Fibroblast of lung (primary cell): ENCODE measurements at regions not wholly inside any gene's neighbourhood (a gene's known extent, or its start where the extent isn't known, plus 50 kb on each side); places are given as distances from the start of the nearest gene placed in this dataset.

Experiments
- DNase-seq, 2 donors: peaks; one replicate each; pipeline versions ENCODE4 v3.0.0 to v3.0.0-alpha.2; 2010; ENCODE audit warnings: low read depth in 2 of 2
- H2AFZ ChIP-seq: 2 replicates; pipeline ENCODE4 v1.5.1; 2012; ENCODE audit warnings: low read length, control low read depth, inconsistent platforms
- H3K27ac ChIP-seq: 2 replicates; pipeline ENCODE4 v1.5.1; 2011; ENCODE audit warnings: low read length, control low read depth; ENCODE audit not compliant: insufficient read depth
- H3K27me3 ChIP-seq: 2 replicates; pipeline ENCODE4 v1.5.1; 2011; ENCODE audit warnings: mild to moderate bottlenecking, low read length; ENCODE audit not compliant: control insufficient read depth, insufficient read depth
- H3K36me3 ChIP-seq: 2 replicates; pipeline ENCODE4 v1.5.1; 2011; ENCODE audit warnings: low read length; ENCODE audit not compliant: control insufficient read depth, insufficient read depth
- H3K4me1 ChIP-seq: 2 replicates; pipeline ENCODE4 v1.5.1; 2011; ENCODE audit warnings: low read length; ENCODE audit not compliant: control insufficient read depth, insufficient read depth; ENCODE audit errors: extremely low read depth
- H3K4me2 ChIP-seq: 2 replicates; pipeline ENCODE4 v1.5.1; 2011; ENCODE audit warnings: low read length, control low read depth; ENCODE audit not compliant: insufficient read depth; ENCODE audit errors: extremely low read depth
- H3K4me3 ChIP-seq, 4 experiments: fragments of 200-600 bp in 1 of 4; sonication (generic) in 1 of 4; replicated peaks in 1 of 4; 2 replicates each; pipeline ENCODE4 v1.5.1; 2011 to 2016; ENCODE audit warnings: low read length in 4 of 4, low read depth in 3 of 4, mild to moderate bottlenecking in 3 of 4, control low read depth in 2 of 4, inconsistent platforms in 1 of 4, mixed read lengths in 1 of 4; ENCODE audit not compliant: insufficient read depth in 1 of 4; ENCODE audit errors: control extremely low read depth in 1 of 4
- H3K79me2 ChIP-seq: 2 replicates; pipeline ENCODE4 v1.5.1; 2012; ENCODE audit warnings: mild to moderate bottlenecking, low read length, inconsistent platforms; ENCODE audit not compliant: control insufficient read depth, insufficient read depth
- H3K9ac ChIP-seq: 2 replicates; pipeline ENCODE4 v1.5.1; 2011; ENCODE audit warnings: mild to moderate bottlenecking, low read length, control low read depth; ENCODE audit not compliant: insufficient read depth
- H3K9me3 ChIP-seq: 2 replicates; pipeline ENCODE4 v1.5.1; 2012; ENCODE audit warnings: low read depth, low read length; ENCODE audit not compliant: control insufficient read depth, insufficient read depth
- H4K20me1 ChIP-seq: 2 replicates; pipeline ENCODE4 v1.5.1; 2011; ENCODE audit warnings: low read length; ENCODE audit not compliant: control insufficient read depth, insufficient read depth; ENCODE audit errors: extremely low read depth
- CTCF ChIP-seq, 2 donors: IDR thresholded peaks in 1 of 2; conservative IDR thresholded peaks in 1 of 2; 1 replicate in 1 of 2; 2 replicates in 1 of 2; pipeline ENCODE4 v1.5.1; 2011 to 2012; ENCODE audit warnings: low read length in 2 of 2, control low read depth in 1 of 2, inconsistent platforms in 1 of 2, low read depth in 1 of 2, mild to moderate bottlenecking in 1 of 2
- EZH2 ChIP-seq: IDR thresholded peaks from 2 replicates; pipeline ENCODE4 v1.5.1; 2012; ENCODE audit warnings: low read length, control low read depth, mild to moderate bottlenecking; ENCODE audit errors: missing control alignments

DNA sequence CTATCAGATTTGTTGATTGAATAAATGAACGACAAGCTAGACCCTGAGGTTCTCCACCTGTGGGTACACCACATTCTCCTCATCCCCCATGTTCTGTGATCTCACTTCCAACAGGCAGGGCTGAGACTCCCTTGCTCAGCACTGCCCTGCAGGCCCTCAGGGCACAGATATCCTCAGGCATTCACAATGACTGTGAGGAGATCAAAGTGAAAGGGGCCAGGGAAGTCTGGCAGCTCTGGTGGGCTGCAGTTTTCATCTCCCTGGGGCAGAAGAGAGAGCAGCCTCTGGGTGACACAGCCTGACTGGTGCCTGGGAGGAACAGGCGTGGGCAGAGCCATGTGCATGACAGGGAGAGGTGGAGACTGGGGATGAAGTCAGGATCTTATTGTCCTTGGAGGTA, 142.4 kb upstream of the C9orf72 start:
- Histone ChIP-seq H3K4me1 (no peaks in the 10 kb centered on the region), H3K27ac (no peak overlapping the region), H2AFZ (no peak overlapping the region), H3K27me3 (no peaks in the 10 kb centered on the region), H3K79me2 (no peaks in the 10 kb centered on the region), H3K9ac (no peak overlapping the region), H4K20me1 (no peaks in the 10 kb centered on the region), H3K36me3 (no peaks in the 10 kb centered on the region), H3K9me3 (no peaks in the 10 kb centered on the region), H3K4me3 (no peak overlapping the region), H3K4me2 (no peak overlapping the region)
- no peak for DNase-seq
- TF ChIP-seq EZH2 (no peak), CTCF (conservative IDR thresholded peaks at IDR 0.05 in 1 of 2, IDR thresholded peaks at IDR 0.05 in 1 of 2; ENCODE audit: low read depth in 1 of 2, low read length in 2 of 2) (no peak)

DNA sequence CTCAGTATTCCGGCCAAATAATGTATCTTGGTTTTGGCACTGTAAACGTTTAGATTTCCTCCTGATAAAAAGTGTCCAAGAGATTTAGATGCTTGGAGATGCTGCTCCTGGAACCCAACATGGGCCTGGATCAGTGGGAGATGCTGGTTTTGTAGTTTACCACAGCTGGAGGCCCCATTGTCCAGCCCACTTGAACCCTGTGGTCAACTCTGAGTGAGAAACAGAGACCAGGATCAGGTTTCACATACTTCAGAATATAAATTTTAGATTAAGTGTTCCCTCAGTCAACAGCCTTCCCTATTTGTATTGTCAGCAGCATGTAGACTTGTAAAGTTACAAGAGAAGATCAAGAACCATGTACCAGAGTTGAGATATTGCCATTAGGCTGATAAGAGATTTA, 144.7 kb upstream of the C9orf72 start:
- no peaks in the 10 kb centered on the region for H3K9me3 ChIP-seq
- no peaks in the 10 kb centered on the region for H3K79me2 ChIP-seq
- H3K4me1 ChIP-seq: no peaks in the 10 kb centered on the region
- H3K9ac ChIP-seq: no peak overlapping the region
- H4K20me1 ChIP-seq: no peaks in the 10 kb centered on the region
- no peak overlapping the region for H3K4me3 ChIP-seq
- no peaks in the 10 kb centered on the region for H3K27me3 ChIP-seq
- no peak for DNase-seq
- no peak overlapping the region for H2AFZ ChIP-seq
- H3K27ac ChIP-seq: no peak overlapping the region
- TF ChIP-seq EZH2: no peak
- TF ChIP-seq CTCF (conservative IDR thresholded peaks at IDR 0.05 in 1 of 2, IDR thresholded peaks at IDR 0.05 in 1 of 2; ENCODE audit: low read depth in 1 of 2, low read length in 2 of 2): no peak
- H3K36me3 ChIP-seq: no peaks in the 10 kb centered on the region
- H3K4me2 ChIP-seq: no peak overlapping the region

GRCh38 chr9:27719711-27720110, 146.4 kb upstream of the C9orf72 start:
- Histone ChIP-seq H2AFZ (no peak overlapping the region), H3K79me2 (no peaks in the 10 kb centered on the region), H3K9me3 (no peaks in the 10 kb centered on the region), H3K27me3 (no peaks in the 10 kb centered on the region), H4K20me1 (no peaks in the 10 kb centered on the region), H3K4me1 (no peaks in the 10 kb centered on the region), H3K27ac (no peak overlapping the region), H3K4me3 (no peak overlapping the region), H3K9ac (no peak overlapping the region), H3K36me3 (no peaks in the 10 kb centered on the region), H3K4me2 (no peak overlapping the region)
- TF ChIP-seq CTCF (conservative IDR thresholded peaks at IDR 0.05 in 1 of 2, IDR thresholded peaks at IDR 0.05 in 1 of 2; ENCODE audit: low read depth in 1 of 2, low read length in 2 of 2): no peak
- TF ChIP-seq EZH2: no peak
- DNase-seq: no peak
